Bone marrow (tissue), 2 donors: ENCODE measurements at regions not wholly inside any gene's neighbourhood (a gene's known extent, or its start where the extent isn't known, plus 50 kb on each side); places are given as distances from the start of the nearest gene placed in this dataset.
"Not testable (repeated sequence)": the region's sequence is repeated elsewhere in the genome, so short reads cannot be mapped to it uniquely, and the experiment has no call there.

Source experiments
- DNase-seq, 2 donors: peaks; one replicate each; lab custom pipeline; 2025; lab: John Stamatoyannopoulos, UW

DNA sequence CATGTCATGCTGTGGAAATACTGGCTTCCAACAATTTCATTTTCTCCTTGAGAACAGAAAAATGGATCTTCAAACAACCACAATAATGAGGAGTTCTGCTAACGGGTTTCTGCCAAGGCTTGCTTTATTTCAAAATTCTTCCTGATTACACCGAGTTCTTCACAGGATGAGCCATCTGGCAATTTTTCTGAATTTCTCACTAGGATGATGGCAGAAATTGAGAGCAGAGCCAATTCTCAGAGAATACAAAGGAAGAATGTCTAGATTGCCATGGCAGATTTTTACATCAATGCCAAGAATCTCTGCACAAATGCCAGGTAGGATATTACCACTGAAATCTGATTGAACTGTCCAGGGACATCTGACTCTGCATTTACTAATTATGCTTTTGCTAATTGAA, 619.0 kb upstream of the CHRM3 start:
- DNase-seq: no peak

GRCh38 chr1:238764779-238765178, 621.6 kb upstream of the CHRM3 start:
- DNase-seq: no peak

DNA sequence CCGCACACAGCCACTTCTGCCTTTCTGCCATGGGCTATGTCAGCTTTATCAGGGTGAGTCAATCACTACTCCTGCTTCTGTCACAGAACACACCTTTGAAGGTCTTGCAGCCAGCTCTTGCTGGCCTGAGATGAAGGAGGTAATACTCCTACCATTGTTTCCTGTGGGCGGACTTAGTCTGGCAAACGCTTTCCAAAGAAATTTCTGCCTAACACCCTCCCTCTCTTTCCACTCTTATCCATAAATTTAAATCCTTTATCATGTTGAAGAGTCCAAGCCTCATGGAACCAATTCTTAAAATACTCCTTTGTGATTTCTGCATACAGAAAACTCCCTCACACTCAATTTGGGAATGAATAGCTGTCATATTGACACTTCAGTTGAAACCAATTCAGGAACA, 633.1 kb upstream of the CHRM3 start:
- DNase-seq: no peak

GRCh38 chr1:238752327-238752726, 634.0 kb upstream of the CHRM3 start:
- DNase-seq: no peak

GRCh38 chr1:238745069-238745468, 641.3 kb upstream of the CHRM3 start:
- no peak for DNase-seq

- no peak for DNase-seq
Observed at GRCh38 chr1:238738892-238739291, 647.5 kb upstream of the CHRM3 start.

DNA sequence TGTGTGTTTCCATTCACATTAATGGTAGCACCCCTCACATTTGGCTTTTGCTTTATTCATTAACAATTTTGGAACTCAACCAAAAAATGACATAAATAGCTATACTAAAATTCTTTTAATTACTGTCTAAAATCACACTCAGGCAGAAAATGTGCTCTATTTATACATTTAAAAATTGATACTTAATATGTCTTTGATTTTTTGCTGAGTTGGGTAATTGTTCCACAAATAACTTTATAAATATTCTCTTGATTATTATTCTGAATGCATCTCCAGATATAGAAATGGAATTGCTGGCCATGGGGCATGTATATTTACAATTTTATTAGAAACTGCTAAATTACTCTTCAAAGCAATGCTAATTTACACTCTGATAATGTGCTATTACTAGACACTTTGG, 658.7 kb upstream of the CHRM3 start:
- DNase-seq: no peak

GRCh38 chr1:238722812-238723211, 663.6 kb upstream of the CHRM3 start:
- no peak for DNase-seq

DNA sequence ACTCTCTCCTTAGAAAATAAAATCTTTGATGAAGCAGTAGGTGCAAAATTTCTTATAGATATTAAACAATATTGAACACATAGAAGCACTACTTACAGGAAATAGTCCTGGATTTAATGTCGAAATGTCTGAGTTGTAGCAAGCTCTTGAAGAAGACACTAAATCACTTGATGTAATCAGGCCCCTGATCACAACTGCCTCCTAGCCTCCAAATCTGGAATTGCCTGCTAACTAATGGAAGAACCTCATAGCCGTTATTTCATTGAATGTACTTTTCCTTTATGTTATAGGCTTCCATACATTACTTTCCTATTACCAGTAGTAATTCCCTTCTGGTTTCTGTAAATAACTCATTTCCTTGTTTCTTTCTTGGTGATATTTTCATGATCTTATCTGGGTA, 675.7 kb upstream of the CHRM3 start:
- DNase-seq: no peak

GRCh38 chr1:238701024-238701423, 685.3 kb upstream of the CHRM3 start:
- DNase-seq: no peak

GRCh38 chr1:238690415-238690814, 696.0 kb upstream of the CHRM3 start:
- no peak for DNase-seq

GRCh38 chr1:238684576-238684975, 701.8 kb upstream of the CHRM3 start:
- not testable (repeated sequence) for DNase-seq

- DNase-seq: no peak
Observed at GRCh38 chr1:238681451-238681850, 704.9 kb upstream of the CHRM3 start.

GRCh38 chr1:238681021-238681420, 705.3 kb upstream of the CHRM3 start:
- no peak for DNase-seq

DNA sequence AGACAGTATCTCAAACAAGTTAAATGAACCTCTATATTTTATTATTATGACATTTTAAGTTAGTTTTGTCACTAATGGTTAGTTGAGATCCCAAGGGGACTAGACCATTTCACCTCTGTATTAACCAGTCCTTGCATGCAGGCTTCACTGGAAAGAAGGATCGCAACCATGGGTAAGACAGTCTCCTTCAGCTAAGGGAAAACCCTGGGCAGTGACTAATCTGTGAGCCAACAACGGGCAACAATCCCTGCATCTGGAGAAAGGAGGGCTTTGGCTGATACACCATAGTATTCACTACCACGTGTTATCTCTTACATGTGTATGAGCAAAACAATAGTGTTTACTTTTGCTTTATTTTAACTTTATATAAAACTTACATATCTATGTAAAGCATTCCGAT, 708.8 kb upstream of the CHRM3 start:
- no peak for DNase-seq

DNA sequence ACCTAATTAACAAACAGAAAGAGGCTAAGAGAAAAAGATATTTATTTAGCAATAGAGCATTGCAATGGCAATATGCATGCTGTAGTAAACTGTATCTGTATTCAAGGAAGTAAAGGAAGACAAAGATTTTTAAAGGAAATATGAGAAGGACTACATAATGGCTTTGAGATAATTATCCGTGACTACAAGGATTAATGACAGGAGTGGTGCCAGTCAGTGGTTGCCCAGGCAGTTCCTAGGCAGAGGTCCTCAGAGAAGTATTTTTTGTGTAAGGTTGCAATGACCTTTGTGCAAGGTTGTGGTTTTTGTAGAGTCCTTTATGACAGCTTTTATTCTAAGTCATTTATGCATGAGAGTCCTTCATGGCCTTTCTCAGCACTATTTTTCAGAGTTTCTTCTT, 711.1 kb upstream of the CHRM3 start:
- DNase-seq: no peak

DNA sequence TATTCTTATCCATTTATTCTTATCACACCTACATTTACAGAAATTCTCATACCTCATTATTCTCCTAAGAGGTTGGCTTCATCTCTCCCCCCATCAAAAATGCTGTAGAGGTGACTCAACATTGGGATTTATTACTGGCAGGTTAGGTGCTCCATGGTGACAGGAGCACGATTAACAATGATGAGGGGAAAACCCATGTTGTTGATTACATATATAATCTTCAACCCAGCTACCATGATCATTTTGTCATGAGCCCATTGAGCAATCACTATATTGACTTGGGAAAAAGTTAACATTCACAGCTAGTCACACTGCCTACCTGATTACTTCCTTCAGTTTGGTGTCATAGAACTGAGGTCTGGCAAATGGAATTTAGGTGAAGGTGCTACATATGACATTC, 712.1 kb upstream of the CHRM3 start:
- no peak for DNase-seq

DNA sequence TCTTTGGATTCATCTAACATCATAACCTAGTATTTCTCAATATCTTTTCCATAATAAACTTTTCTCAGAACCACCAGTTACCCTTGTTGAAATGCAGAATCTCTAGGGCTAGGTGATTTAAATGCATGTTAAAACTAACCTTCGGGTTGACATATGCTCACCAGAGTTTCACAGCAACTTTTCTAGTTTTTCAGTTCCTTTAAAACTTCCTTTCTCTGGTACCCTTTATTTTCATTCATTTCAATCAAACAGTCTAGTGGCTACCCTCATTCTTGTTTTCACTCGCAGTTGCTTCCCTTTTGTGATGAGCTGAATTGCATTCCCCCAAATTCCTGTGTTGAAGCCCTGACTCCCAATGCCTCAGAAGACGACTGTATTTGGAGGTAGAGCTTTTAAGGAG, 712.8 kb upstream of the CHRM3 start:
- no peak for DNase-seq

DNA sequence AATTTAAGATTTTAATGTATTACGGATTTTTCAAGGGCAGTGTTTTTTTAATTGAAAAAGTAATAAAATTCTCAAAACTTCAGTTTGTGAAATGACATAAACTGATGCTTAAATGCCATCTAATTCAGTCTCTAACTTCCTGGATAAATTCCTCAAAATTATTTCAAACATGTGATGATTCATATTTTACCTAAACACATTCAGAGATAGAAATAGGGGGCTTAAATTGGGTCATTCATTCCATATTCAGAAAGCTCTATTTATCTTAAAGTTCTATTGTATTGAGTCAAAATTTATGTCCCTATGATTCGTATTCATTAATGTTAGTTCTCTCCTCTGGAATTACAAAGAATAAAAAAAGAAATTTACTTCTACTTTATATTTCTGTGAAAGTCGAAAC, 713.6 kb upstream of the CHRM3 start:
- DNase-seq: no peak

DNA sequence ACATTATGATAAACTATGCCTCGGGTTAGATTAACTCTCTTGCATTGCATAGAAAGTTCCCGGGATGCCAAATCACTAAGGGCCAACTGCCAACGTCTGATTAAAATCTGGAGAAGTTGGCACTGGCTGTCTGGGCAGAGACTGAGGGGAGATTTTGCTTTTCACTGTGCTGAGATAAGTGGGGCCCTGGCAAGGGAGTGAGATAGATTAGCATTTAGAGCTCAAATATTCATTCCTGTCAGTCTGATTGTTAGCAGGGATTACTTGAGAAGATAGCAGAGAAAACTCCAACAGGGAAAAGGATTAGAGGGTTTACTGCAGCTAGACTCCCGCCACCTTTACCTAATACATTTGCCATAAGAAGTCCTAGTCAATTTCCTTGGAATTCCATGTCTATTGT, 714.1 kb upstream of the CHRM3 start:
- DNase-seq: no peak

- no peak for DNase-seq
Observed at GRCh38 chr1:238664139-238664538, 722.2 kb upstream of the CHRM3 start.

GRCh38 chr1:238660849-238661248, 725.5 kb upstream of the CHRM3 start:
- DNase-seq: no peak

DNA sequence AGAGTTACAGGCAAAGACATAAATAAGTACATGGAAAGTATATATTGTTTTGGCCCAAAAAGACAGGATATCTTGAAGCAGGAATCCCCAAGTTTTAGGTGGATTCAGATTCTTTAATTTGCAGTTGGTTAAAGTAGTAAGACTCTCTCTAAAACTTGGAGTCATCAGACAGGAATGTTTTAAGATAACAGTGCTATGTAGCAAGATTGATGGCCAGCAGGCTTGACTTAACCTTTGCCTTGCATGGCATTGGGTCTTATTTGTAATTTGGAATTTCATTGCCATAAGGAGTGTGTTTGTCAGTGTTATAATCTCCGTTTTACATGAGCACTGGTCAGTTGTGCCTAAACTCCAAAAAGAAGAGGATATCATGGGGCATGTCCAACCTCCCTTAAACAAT, 727.6 kb upstream of the CHRM3 start:
- no peak for DNase-seq

- DNase-seq: no peak
Observed at GRCh38 chr1:238653693-238654321, 732.6 kb upstream of the CHRM3 start.
